ENCODE measurements at regions not wholly inside any gene's neighbourhood (a gene's known extent, or its start where the extent isn't known, plus 50 kb on each side); places are given as distances from the start of the nearest gene placed in this dataset.

- TF ChIP-seq CTCF (IDR thresholded peaks at IDR 0.05) (no peak), POLR2A (IDR thresholded peaks at IDR 0.05) (no peak)
These were observed 110.5 kb downstream of the ZPLD1 start for GRCh38 chr3:102545276-102545675.
